ENCODE measurements at regions not wholly inside any gene's neighbourhood (a gene's known extent, or its start where the extent isn't known, plus 50 kb on each side); places are given as distances from the start of the nearest gene placed in this dataset.

- in situ Hi-C loops (cut with MboI; ENCODE audit: low sequenced_read_pairs), result loop anchor here (5.0 kb wide), 1 partner anchor 551 kb away; no protein-coding TSS in a partner anchor
- CTCF ChIA-PET, result interaction anchor here (0.6 to 1.4 kb wide), 2 partner anchors 545 to 557 kb away, joined by 4 read pairs; no protein-coding TSS in a partner anchor
These were observed 80.9 kb downstream of the FAM76B start for GRCh38 chr11:95708681-95709080.

More at GRCh38 chr11:95708681-95709080, 80.9 kb downstream of the FAM76B start:
- WGBS, 2 experiments (ENCODE audit: extremely low coverage in 2 of 2, insufficient read length in 1 of 2), result no CpG with 5 or more reads among the region's 1 CpG
- Histone ChIP-seq H3K27me3 (ENCODE audit: control insufficient read depth, insufficient read depth, low read length) (peaks cover 16% of the 10 kb centered on the region), H2BK120ac (ENCODE audit: low read depth, low read length) (no peak overlapping the region), H2AK9ac (replicated peaks; ENCODE audit: low read depth, low read length, poor library complexity) (no peak overlapping the region), H4K20me1 (ENCODE audit: insufficient read depth, low read length) (no peaks in the 10 kb centered on the region), H2AFZ (replicated peaks; ENCODE audit: low read length, poor library complexity) (no peak overlapping the region), H4K91ac (ENCODE audit: insufficient read depth, low read depth, low read length) (no peak overlapping the region), H3K27ac (ENCODE audit: insufficient read depth, low read length) (no peak overlapping the region), H3K79me1 (ENCODE audit: low read depth in 1 of 2, low read length in 2 of 2) (no peaks in the 10 kb centered on the region), H3K4me3 (ENCODE audit: insufficient read depth, low read depth, low read length) (no peak overlapping the region), H2AK5ac (ENCODE audit: low read depth, low read length) (no peak overlapping the region), H3K9ac (ENCODE audit: low read depth, low read length) (no peak overlapping the region), H3K9me1 (ENCODE audit: insufficient read depth, low read length) (no peaks in the 10 kb centered on the region), H3K4ac (ENCODE audit: low read depth, low read length) (no peak overlapping the region), H3K9me3 (ENCODE audit: control insufficient read depth, insufficient read depth, low read length) (no peaks in the 10 kb centered on the region), H3K23ac (ENCODE audit: low read depth, low read length) (no peak overlapping the region), H2BK5ac (ENCODE audit: low read depth, low read length, poor library complexity, severe bottlenecking) (no peak overlapping the region), H4K5ac (ENCODE audit: low read depth, low read length) (no peak overlapping the region), H2BK20ac (ENCODE audit: low read depth, low read length) (no peak overlapping the region), H3K4me1 (ENCODE audit: control insufficient read depth, insufficient read depth, low read length) (no peaks in the 10 kb centered on the region), H3K56ac (ENCODE audit: extremely low read depth, insufficient read depth, low read length) (no peak overlapping the region), H4K8ac (ENCODE audit: low read depth in 2 of 2, low read length in 2 of 2) (no peak overlapping the region), H3K14ac (replicated peaks; ENCODE audit: low read depth, low read length) (no peak overlapping the region), H2BK15ac (ENCODE audit: low read depth, low read length) (no peak overlapping the region), H3K18ac (ENCODE audit: low read depth, low read length) (no peak overlapping the region), H3K4me2 (ENCODE audit: low read depth, low read length) (no peak overlapping the region), H3K36me3 (ENCODE audit: control insufficient read depth, insufficient read depth, low read length) (no peaks in the 10 kb centered on the region)
- BruUV-seq (replicated peaks), result no TSS peak
- no peak for DNase-seq
- no peak for ATAC-seq (ENCODE audit: low read depth)
- intact Hi-C loops (cut with micrococcal nuclease) (loop anchor here (5.0 to 10.0 kb wide), 2 partner anchors 54 to 304 kb away; no protein-coding TSS in a partner anchor), dilution Hi-C loops (cut with HindIII; ENCODE audit: low sequenced_read_pairs, unreplicated experiment) (no loop called here)
- TF ChIP-seq MAZ (IDR thresholded peaks at IDR 0.05; ENCODE audit: borderline replicate concordance, low read depth, low read length), result no peak
- TF ChIP-seq BHLHE40 (IDR thresholded peaks at IDR 0.05; ENCODE audit: low read depth, low read length), result no peak
- TF ChIP-seq ELK1 (IDR thresholded peaks at IDR 0.05; ENCODE audit: borderline replicate concordance, low read depth, low read length), result no peak
- no peak for TF ChIP-seq CHD1 (IDR thresholded peaks at IDR 0.05; ENCODE audit: low read depth, low read length)
- POLR2A ChIA-PET (ENCODE audit: unreplicated experiment), result no interaction called here

All from IMR-90 (cell line).